22Rv1 (cell line): ENCODE measurements at regions not wholly inside any gene's neighbourhood (a gene's known extent, or its start where the extent isn't known, plus 50 kb on each side); places are given as distances from the start of the nearest gene placed in this dataset.

Experiments
- H3K27ac ChIP-seq: fragments of 450-650 bp; 2 replicates; pipeline ENCODE4 v1.5.1; 2017
- ZFX ChIP-seq: fragments of 450-650 bp; IDR thresholded peaks from 2 replicates; pipeline ENCODE4 v1.6.1; 2017; ENCODE audit warnings: antibody characterized with exemption, borderline replicate concordance
- TF ChIP-seq, protein P1 (sequence below): fragments of 450-650 bp; IDR thresholded peaks from 2 replicates; pipeline ENCODE4 v1.5.1; 2017; ENCODE audit warnings: mild to moderate bottlenecking

DNA sequence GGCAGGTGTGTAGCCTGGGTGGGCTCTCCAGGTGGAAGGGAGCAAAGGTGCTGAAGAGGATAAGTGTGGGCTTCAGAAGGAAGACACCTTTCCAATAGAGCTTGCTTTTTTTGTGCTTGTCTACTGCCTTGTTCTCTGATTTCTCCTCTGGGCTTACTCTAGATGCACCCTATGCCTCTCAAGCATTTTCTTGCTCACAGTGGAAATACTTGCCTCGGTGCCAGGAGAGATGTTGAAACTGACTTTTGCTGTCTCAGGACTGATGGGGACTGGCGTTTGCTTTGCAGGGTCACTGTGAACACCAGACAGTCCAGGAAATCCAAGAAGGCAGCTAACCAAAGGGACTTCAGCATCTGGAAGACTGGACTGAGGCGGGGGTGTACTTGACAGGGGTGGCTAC, 187.9 kb downstream of the SNX10 start:
- H3K27ac ChIP-seq = no peak overlapping the region
- no peak for TF ChIP-seq ZFX
- TF ChIP-seq, protein P1, sequence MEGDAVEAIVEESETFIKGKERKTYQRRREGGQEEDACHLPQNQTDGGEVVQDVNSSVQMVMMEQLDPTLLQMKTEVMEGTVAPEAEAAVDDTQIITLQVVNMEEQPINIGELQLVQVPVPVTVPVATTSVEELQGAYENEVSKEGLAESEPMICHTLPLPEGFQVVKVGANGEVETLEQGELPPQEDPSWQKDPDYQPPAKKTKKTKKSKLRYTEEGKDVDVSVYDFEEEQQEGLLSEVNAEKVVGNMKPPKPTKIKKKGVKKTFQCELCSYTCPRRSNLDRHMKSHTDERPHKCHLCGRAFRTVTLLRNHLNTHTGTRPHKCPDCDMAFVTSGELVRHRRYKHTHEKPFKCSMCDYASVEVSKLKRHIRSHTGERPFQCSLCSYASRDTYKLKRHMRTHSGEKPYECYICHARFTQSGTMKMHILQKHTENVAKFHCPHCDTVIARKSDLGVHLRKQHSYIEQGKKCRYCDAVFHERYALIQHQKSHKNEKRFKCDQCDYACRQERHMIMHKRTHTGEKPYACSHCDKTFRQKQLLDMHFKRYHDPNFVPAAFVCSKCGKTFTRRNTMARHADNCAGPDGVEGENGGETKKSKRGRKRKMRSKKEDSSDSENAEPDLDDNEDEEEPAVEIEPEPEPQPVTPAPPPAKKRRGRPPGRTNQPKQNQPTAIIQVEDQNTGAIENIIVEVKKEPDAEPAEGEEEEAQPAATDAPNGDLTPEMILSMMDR = no peak

DNA sequence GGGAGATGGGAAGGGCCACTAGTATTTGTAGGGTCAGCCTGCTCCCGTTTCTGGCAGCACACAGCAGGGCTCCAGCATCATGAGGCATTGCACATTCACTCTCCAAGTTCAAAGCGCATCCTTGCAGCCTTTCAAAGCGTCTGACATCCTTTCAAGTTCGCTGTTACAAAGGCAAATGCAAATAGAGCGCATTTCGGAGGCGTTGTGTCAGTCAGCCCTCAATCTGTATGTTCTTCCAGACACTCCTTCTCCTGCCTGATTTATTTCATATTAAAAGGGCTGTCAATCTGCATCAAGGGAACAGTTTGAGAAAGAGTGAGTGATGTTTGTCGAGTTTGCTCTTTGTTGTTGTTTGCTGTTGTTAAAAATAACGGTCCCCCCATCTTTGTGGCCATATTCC, 188.5 kb downstream of the SNX10 start:
- TF ChIP-seq, protein P1 = no peak
- no peak for TF ChIP-seq ZFX
- H3K27ac ChIP-seq = no peak overlapping the region

DNA sequence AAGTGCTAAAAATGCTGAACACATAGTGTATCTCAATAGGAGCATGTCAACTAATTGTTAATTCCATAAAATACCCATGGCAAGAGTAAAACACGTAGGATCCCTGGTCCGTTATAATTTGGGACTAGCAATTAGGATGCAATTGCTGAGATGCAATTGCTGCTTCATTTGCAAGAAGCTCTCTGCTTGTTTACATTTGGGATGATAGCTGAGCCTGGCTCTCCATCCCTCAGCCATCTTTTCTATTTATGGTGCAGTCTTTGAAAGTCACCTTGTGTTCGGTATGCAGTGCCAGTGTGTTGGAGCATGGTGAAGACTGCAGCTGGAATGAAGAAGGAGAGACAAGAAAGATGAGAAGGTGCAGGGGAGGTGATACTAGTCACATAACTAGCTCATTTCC, 191.3 kb downstream of the SNX10 start:
- TF ChIP-seq ZFX = no peak
- TF ChIP-seq, protein P1 = no peak
- no peak overlapping the region for H3K27ac ChIP-seq

DNA sequence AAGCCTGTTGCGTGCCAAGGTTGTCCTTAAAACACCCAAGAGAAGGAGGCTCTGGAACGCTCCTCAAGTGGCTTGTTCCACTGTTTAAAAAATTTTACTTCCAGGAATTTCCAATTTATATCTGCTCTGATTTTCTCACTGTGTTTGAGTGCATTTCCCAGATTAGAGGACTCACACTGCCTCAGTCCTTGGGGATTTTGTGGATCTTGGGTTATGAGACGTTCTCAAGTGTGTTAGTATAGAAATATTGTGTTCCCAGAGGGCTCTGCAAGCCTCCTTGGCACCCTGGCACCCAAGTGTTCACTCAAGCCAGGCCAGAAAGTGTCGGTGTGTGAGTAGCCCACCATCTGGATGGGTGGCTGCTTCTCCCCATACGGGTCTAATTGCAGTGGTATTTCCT, 192.2 kb downstream of the SNX10 start:
- H3K27ac ChIP-seq = no peak overlapping the region
- no peak for TF ChIP-seq ZFX

DNA sequence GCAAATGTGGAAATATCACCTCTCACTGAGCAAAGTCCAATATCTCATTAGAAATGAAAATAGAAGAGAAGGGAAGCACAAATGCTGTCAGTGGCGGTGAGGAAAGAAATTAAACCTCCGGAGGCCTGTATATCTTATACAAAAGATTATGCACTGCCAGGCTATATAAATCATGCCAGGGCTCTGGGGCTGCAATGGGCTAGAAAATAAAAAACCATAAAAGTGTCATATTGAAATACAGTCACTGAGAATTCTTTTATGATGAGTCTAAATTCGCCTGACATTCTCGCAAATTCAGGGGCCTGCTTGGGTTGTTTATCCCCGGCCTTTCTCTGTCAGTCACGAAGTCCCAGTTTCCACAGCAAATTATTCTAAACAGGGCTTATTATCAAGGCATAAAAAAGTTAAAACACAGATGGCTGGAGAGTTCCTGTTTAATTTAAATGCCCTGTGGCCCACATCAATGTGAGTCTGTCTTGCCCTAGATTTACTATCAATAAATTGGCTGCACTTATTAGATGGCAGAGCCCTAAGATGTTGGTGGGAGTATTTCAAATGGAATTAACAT, 193.8 kb downstream of the SNX10 start:
- H3K27ac ChIP-seq = no peak overlapping the region
- TF ChIP-seq ZFX = no peak
- TF ChIP-seq, protein P1 = no peak

DNA sequence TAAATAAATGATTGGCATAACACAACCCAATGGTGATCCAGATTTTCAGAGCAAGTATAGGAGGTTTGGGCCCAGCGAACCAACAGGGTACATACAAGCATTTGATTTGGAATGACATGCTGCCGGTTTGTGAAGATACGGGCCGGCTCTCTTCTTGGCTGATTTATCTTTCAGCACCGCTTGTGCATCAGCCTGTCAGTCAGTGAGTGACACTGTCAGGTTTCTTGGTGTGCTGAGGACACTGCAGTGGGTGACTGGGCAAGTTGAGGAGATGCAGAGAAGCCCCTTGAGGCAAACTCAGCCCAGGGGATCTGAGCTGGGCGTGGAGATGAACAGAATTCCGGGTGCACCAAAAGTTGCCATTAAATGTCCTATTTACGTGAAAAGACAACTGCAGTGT, 194.5 kb downstream of the SNX10 start:
- TF ChIP-seq ZFX = no peak
- TF ChIP-seq, protein P1 = no peak
- no peak overlapping the region for H3K27ac ChIP-seq

DNA sequence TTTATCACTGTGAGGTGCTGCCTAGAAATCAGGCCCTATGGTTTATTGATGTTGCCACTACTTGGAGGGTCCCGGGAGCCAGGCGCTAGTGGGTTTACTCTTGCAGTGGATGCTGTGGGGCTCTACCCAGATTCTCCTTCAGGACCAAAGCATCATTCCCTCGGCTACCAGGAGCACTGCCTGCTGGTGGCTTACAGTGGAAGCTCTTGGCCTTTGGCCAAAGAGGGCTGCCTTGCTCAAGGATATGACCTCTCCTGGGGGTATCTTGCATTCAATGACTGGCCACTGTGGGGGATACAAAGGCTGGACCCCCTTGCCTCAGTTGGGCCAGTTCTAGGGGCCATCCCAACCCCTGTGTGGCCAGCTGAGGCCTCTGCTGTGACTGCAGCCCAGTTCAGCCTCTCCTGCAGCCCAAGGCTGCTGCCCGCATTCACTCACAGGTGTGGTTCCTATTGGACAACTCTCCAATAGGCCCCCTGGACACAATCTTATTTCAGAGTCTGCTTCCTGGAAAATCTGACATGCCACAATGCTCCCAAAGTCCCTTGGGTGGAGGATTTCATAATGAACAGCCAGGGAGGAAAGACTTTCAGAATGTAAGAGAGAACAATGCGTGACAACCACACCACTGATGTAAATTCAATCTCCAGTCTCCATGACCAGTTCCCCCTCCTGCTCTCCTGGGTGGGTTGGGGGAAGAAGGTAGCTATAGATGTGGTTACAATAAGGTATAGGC, 196.3 kb downstream of the SNX10 start:
- no peak for TF ChIP-seq ZFX
- TF ChIP-seq, protein P1 = no peak
- H3K27ac ChIP-seq = no peak overlapping the region

DNA sequence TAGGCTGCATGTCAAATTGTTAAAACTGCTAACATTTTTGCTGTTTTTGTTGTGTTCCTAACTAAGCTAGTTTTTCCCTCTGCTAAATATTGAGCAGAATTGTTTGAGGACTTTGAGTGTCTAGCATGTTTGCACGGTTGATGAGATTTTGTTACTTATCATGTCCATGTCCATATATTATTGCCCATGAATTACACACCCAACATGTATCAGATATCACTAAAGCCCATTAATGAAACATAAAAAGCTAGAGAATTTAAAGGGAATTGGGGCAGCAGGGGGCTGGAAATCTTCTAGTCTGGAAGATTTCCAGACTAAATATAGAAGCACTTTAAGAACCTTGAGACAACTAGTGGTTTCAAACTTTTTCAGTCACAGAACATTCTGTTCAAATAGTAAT, 197.7 kb downstream of the SNX10 start:
- H3K27ac ChIP-seq = no peak overlapping the region
- TF ChIP-seq ZFX = no peak
- TF ChIP-seq, protein P1 = no peak
